ENCODE measurements at regions not wholly inside any gene's neighbourhood (a gene's known extent, or its start where the extent isn't known, plus 50 kb on each side); places are given as distances from the start of the nearest gene placed in this dataset.
"Not testable (repeated sequence)": the region's sequence is repeated elsewhere in the genome, so short reads cannot be mapped to it uniquely, and the experiment has no call there.

GRCh38 chr7:130831817-130832481, 97.9 kb upstream of the KLF14 start:
- DNase-seq = no peak
- H3K27ac Mint-ChIP-seq = no peak overlapping the region
- no peak for ATAC-seq
- peaks cover 15% of the 10 kb centered on the region for H3K9me3 Mint-ChIP-seq
- peaks cover under 1% of the 10 kb centered on the region for H3K36me3 Mint-ChIP-seq (ENCODE audit: low read depth)
- no peaks in the 10 kb centered on the region for H3K4me1 Mint-ChIP-seq
- H3K27me3 Mint-ChIP-seq = peaks cover 8% of the 10 kb centered on the region
- H3K4me3 Mint-ChIP-seq = no peak overlapping the region

- Mint-ChIP-seq H3K27ac (peak overlapping the region; percentile 52), H3K4me1 (peaks cover 38% of the 10 kb centered on the region), H3K36me3 (ENCODE audit: low read depth) (peaks cover 2% of the 10 kb centered on the region), H3K9me3 (no peaks in the 10 kb centered on the region), H3K4me3 (peak overlapping the region; percentile 13), H3K27me3 (peaks cover 15% of the 10 kb centered on the region)
- DNase-seq (no peak), ATAC-seq (peak; percentile 92)
Measured at GRCh38 chr7:130838738-130839137, 104.7 kb upstream of the KLF14 start.

- Mint-ChIP-seq H3K36me3 (ENCODE audit: low read depth) (peaks cover 2% of the 10 kb centered on the region), H3K4me1 (peaks cover 38% of the 10 kb centered on the region), H3K27me3 (peaks cover 11% of the 10 kb centered on the region), H3K4me3 (no peak overlapping the region), H3K27ac (no peak overlapping the region), H3K9me3 (no peaks in the 10 kb centered on the region)
- ATAC-seq = no peak
- no peak for DNase-seq
Measured at GRCh38 chr7:130840599-130840998, 106.6 kb upstream of the KLF14 start.

- peaks cover 2% of the 10 kb centered on the region for H3K36me3 Mint-ChIP-seq (ENCODE audit: low read depth)
- peaks cover 38% of the 10 kb centered on the region for H3K4me1 Mint-ChIP-seq
- no peak overlapping the region for H3K4me3 Mint-ChIP-seq
- peaks cover 7% of the 10 kb centered on the region for H3K27me3 Mint-ChIP-seq
- H3K9me3 Mint-ChIP-seq = no peaks in the 10 kb centered on the region
- no peak overlapping the region for H3K27ac Mint-ChIP-seq
- DNase-seq = peak; percentile 34
- ATAC-seq = no peak
Measured at GRCh38 chr7:130841416-130841815, 107.4 kb upstream of the KLF14 start.

- no peak overlapping the region for H3K27ac Mint-ChIP-seq
- H3K4me3 Mint-ChIP-seq = no peak overlapping the region
- ATAC-seq = no peak
Measured at GRCh38 chr7:130843703-130844102, 109.7 kb upstream of the KLF14 start.

GRCh38 chr7:130844811-130845580, 111.0 kb upstream of the KLF14 start:
- H3K27ac Mint-ChIP-seq = no peak overlapping the region
- H3K4me3 Mint-ChIP-seq = no peak overlapping the region
- ATAC-seq = no peak
- no peak for DNase-seq
- peaks cover 23% of the 10 kb centered on the region for H3K4me1 Mint-ChIP-seq
- H3K9me3 Mint-ChIP-seq = no peaks in the 10 kb centered on the region
- peaks cover 7% of the 10 kb centered on the region for H3K27me3 Mint-ChIP-seq
- peaks cover 2% of the 10 kb centered on the region for H3K36me3 Mint-ChIP-seq (ENCODE audit: low read depth)

More at GRCh38 chr7:130843703-130844102, 109.7 kb upstream of the KLF14 start:
- peaks cover 34% of the 10 kb centered on the region for H3K4me1 Mint-ChIP-seq
- H3K27me3 Mint-ChIP-seq = peaks cover 7% of the 10 kb centered on the region
- no peak for DNase-seq
- peaks cover 2% of the 10 kb centered on the region for H3K36me3 Mint-ChIP-seq (ENCODE audit: low read depth)
- no peaks in the 10 kb centered on the region for H3K9me3 Mint-ChIP-seq

GRCh38 chr7:130845581-130846085, 111.6 kb upstream of the KLF14 start:
- DNase-seq (no peak), ATAC-seq (no peak)
- Mint-ChIP-seq H3K36me3 (ENCODE audit: low read depth) (peaks cover 2% of the 10 kb centered on the region), H3K4me3 (no peak overlapping the region), H3K27ac (no peak overlapping the region), H3K4me1 (peaks cover 17% of the 10 kb centered on the region), H3K27me3 (peaks cover 2% of the 10 kb centered on the region), H3K9me3 (no peaks in the 10 kb centered on the region)

- Mint-ChIP-seq H3K4me1 (no peaks in the 10 kb centered on the region), H3K27me3 (no peaks in the 10 kb centered on the region), H3K36me3 (ENCODE audit: low read depth) (peaks cover 14% of the 10 kb centered on the region), H3K9me3 (no peaks in the 10 kb centered on the region), H3K27ac (no peak overlapping the region), H3K4me3 (no peak overlapping the region)
- ATAC-seq = no peak
- DNase-seq = no peak
Measured at GRCh38 chr7:130849604-130850003, 115.6 kb upstream of the KLF14 start.

GRCh38 chr7:130850956-130851355, 116.9 kb upstream of the KLF14 start:
- Mint-ChIP-seq H3K27ac (no peak overlapping the region), H3K4me1 (no peaks in the 10 kb centered on the region), H3K9me3 (no peaks in the 10 kb centered on the region), H3K27me3 (no peaks in the 10 kb centered on the region), H3K36me3 (ENCODE audit: low read depth) (peaks cover 28% of the 10 kb centered on the region), H3K4me3 (no peak overlapping the region)
- ATAC-seq = no peak
- DNase-seq = no peak

GRCh38 chr7:130852867-130853266, 118.9 kb upstream of the KLF14 start:
- H3K4me1 Mint-ChIP-seq = no peaks in the 10 kb centered on the region
- peaks cover 46% of the 10 kb centered on the region for H3K36me3 Mint-ChIP-seq (ENCODE audit: low read depth)
- H3K9me3 Mint-ChIP-seq = peaks cover 15% of the 10 kb centered on the region
- no peak for DNase-seq
- no peak for ATAC-seq
- no peak overlapping the region for H3K27ac Mint-ChIP-seq
- no peaks in the 10 kb centered on the region for H3K27me3 Mint-ChIP-seq
- no peak overlapping the region for H3K4me3 Mint-ChIP-seq

GRCh38 chr7:130853503-130854279, 119.7 kb upstream of the KLF14 start:
- H3K4me1 Mint-ChIP-seq = no peaks in the 10 kb centered on the region
- H3K9me3 Mint-ChIP-seq = peaks cover 23% of the 10 kb centered on the region
- H3K27ac Mint-ChIP-seq = no peak overlapping the region
- DNase-seq (no peak), ATAC-seq (no peak)
- H3K36me3 Mint-ChIP-seq (ENCODE audit: low read depth) = peaks cover 54% of the 10 kb centered on the region
- H3K4me3 Mint-ChIP-seq = no peak overlapping the region
- no peaks in the 10 kb centered on the region for H3K27me3 Mint-ChIP-seq

- Mint-ChIP-seq H3K4me3 (no peak overlapping the region), H3K36me3 (ENCODE audit: low read depth) (peaks cover 62% of the 10 kb centered on the region), H3K4me1 (no peaks in the 10 kb centered on the region), H3K27me3 (no peaks in the 10 kb centered on the region), H3K9me3 (peaks cover 31% of the 10 kb centered on the region), H3K27ac (no peak overlapping the region)
- DNase-seq (no peak), ATAC-seq (no peak)
Measured at GRCh38 chr7:130854481-130854880, 120.5 kb upstream of the KLF14 start.

- H3K36me3 Mint-ChIP-seq (ENCODE audit: low read depth) = peaks cover 86% of the 10 kb centered on the region
- H3K4me1 Mint-ChIP-seq = no peaks in the 10 kb centered on the region
- ATAC-seq (no peak), DNase-seq (no peak)
- H3K27me3 Mint-ChIP-seq = no peaks in the 10 kb centered on the region
- H3K4me3 Mint-ChIP-seq = no peak overlapping the region
- peaks cover 49% of the 10 kb centered on the region for H3K9me3 Mint-ChIP-seq
- H3K27ac Mint-ChIP-seq = no peak overlapping the region
Measured at GRCh38 chr7:130856866-130857265, 122.9 kb upstream of the KLF14 start.

- H3K9me3 Mint-ChIP-seq = peaks cover 63% of the 10 kb centered on the region
- H3K27ac Mint-ChIP-seq = not testable (repeated sequence)
Measured at GRCh38 chr7:130860832-130861231, 126.8 kb upstream of the KLF14 start.

More at GRCh38 chr7:130860832-130861231, 126.8 kb upstream of the KLF14 start:
- not testable (repeated sequence) for H3K4me1 Mint-ChIP-seq, DNase-seq, H3K27me3 Mint-ChIP-seq, ATAC-seq, H3K4me3 Mint-ChIP-seq
- peaks cover 98% of the 10 kb centered on the region for H3K36me3 Mint-ChIP-seq (ENCODE audit: low read depth)
